ENCODE measurements at regions not wholly inside any gene's neighbourhood (a gene's known extent, or its start where the extent isn't known, plus 50 kb on each side); places are given as distances from the start of the nearest gene placed in this dataset.
"Not testable (repeated sequence)": the region's sequence is repeated elsewhere in the genome, so short reads cannot be mapped to it uniquely, and the experiment has no call there.

DNA sequence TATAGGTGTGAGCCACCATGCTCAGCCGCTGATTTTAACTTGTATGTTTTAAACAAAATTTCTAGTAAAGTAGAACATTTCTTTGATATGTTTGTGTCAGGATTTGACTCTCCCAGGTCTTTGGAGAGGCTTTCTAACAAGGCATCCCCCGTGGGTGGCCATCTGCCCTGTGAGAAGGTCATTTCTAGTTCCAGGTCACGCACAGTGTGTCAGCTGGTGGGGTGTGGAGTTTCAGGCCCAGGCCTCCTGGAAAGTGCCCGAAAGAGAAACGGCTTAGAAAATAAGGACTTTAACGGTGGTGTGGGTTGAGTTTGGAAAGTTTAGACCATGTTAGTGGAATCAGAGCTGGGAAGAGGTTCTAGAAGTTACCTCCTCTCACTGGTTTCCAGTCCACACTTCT lies 61.0 kb downstream of the SPDYE17 start:
- not testable (repeated sequence) for DNase-seq

DNA sequence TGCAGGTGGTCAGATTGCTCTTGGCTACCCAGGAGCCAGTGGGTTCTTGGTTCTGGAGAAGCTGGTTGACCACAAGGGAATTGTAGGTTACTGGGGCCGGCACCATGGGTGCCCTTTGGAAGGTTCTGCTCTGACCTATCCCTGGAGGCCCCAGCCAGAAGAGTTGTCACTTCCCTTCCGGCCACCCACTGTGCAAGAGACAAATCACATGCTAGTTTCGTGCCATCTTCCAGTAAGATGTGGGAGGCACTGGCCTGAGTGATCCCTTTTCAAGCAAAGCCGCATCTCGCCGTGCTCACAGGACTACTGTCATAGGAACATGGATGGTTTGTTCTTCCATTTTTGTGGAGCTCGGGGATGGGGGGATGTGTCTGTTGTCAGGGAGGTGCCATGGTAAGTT lies 62.3 kb downstream of the SPDYE17 start:
- not testable (repeated sequence) for DNase-seq

DNA sequence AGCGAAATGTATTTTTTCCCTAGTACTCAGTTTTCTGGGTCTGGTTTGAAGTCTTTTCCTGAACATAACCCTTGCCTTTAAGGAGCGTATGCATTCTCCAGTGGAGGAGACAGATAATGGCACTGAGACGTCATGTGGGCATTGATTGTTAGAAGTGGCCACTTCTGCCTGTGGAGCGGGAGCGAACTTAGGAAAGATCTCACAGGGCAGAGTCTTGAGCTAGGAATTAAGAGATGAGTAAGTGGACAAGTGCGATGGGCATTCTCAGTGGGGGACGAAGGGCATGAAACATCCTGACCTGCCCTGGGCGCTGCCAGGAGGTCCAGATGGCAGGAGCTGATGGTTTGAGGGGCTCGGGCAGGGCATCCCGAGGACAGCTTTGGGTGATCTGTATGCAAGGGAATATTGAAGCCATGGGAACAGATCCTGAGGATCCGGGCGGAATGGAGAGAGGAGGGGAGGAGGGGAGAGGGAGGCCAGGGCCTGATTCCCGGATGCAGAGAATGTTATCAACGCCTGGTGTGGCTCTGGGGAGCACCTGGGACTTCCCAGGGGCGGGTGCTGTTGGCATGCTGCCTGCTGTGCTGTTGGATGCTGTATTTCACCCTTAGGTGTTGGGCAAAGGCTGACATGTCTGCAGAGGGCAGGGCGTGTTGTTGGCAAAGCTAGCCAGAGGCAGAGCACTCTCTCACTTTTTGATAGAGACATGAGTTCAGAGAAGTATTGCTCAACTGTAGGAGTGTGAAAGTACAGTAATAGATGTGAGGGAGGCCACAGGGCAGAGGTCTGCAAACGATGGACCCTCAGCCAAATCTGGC lies 66.2 kb downstream of the SPDYE17 start:
- not testable (repeated sequence) for DNase-seq

DNA sequence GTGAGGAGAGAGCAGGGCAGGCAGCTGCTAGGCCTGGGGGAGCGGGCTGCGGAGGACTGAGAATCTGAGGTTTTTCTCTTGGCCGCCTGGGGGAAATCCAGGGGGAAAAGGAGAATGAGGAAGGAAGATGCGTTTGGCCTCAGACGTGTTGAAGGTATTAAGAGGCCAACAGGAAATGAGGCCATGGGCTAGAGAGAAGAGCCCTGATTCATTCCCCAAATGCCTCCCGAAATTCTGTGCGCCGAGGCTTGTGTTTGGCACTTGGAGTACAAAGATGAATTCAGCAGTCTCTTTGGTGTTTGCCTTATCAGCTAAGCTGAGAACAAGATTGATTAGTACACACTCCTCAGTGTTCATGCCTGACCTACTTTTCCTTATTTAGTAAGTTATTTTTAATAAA lies 68.1 kb downstream of the SPDYE17 start:
- DNase-seq = not testable (repeated sequence)

DNA sequence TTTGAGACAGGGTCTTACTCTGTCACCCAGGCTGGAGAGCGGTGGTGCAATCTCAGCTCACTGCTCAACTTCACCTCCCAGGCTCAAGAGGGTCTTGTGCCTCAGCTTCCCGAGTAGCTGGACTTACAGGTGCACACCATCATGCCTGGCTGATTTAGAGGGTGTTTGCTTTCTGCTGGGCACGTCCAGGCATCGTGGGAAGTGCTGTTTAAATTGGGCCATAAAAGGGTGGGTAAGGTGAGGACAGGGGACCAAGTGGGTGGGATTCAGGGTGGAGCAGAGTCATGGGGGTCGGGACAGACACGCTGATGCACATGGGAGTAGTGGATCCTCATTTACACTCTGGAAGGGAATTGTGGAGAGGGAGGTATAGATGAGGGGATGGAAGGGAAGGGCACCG lies 69.1 kb downstream of the SPDYE17 start:
- not testable (repeated sequence) for DNase-seq

GRCh38 chr7:76960400-76960986 lies 71.7 kb downstream of the SPDYE17 start:
- DNase-seq = not testable (repeated sequence)

DNA sequence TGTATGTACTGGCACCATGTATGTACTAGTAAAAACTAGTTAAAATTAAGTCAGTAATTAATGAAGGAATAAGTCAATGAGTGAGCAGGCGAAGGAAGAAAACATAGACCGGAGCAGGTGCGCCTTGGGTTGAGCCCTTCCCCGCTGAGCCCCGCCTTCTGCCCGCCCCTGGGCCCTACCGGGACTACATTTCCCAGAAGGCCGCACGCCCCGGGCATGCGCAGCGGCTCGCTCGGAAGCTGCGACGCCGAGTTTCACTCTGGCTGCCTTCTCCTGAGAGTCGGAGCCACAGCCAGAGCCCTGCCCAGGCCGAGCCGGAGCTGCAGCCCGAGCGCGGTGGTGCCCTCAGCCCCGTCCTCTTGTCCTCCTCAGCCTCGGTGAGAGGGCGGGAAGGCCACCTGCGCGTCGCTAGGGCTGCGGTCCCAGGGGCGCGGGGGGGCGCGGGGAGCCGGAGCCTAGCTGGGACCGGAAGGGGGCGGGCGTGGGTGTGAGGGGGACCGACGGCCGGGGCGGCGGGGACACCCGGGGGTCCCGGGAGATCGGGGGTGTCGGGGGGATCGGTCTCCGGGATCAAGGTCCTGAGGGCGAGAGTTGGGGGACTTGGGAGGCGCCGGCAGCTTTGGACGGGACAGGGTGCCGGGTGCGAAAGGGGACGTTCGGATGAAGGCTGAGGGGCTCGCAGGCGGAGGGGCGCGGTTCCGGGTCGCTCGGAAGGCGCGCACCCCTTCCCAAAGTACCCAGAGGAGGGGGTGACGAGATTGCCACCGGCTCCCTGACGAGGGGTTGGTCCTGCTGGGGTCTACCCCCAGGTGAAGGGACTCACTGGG lies 72.4 kb downstream of the SPDYE17 start:
- DNase-seq = not testable (repeated sequence)

DNA sequence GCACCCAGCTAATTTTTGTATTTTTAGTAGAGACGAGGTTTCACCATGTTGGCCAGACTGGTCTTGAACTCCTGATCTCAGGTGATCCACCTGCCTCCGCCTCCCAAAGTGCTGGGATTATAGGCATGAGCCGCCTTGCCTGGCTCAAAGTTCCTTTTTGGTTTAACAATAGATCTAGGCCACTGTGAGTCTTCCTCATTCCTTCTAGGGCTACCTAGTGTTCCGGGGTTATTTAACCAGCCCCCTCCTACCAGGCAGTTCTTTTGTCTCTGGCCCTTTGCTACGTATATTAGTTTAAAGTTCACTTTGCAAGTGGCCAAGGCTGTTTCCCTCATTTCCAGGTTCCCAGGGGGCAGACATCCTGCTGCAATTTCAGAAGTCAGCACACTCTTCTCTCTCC lies 75.6 kb downstream of the SPDYE17 start:
- not testable (repeated sequence) for DNase-seq

GRCh38 chr7:76955124-76955523 lies 77.0 kb downstream of the SPDYE17 start:
- DNase-seq = not testable (repeated sequence)

DNA sequence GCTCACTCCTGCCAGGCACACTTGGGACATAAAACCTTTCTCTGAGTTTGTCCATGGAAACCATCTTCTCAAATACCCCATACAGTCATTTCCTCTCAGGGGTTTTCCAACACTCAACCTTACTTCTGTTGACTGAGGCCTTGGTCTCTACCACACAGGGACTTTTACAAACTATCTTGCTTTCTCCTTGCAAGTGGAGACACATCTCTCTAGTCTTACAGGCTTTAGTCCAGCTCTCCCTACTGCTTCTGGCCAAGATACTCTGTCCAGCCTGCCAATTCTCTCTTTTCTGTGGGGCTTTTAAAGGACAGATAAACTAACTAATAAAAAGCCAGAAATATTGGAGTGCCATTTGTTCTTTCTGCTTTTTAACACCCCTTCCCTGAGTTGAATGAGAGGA lies 87.6 kb downstream of the SPDYE17 start:
- DNase-seq = not testable (repeated sequence)

GRCh38 chr7:76941809-76942765 lies 90.1 kb downstream of the SPDYE17 start:
- DNase-seq = not testable (repeated sequence)

GRCh38 chr7:76937781-76938180 lies 94.4 kb downstream of the SPDYE17 start:
- not testable (repeated sequence) for DNase-seq

DNA sequence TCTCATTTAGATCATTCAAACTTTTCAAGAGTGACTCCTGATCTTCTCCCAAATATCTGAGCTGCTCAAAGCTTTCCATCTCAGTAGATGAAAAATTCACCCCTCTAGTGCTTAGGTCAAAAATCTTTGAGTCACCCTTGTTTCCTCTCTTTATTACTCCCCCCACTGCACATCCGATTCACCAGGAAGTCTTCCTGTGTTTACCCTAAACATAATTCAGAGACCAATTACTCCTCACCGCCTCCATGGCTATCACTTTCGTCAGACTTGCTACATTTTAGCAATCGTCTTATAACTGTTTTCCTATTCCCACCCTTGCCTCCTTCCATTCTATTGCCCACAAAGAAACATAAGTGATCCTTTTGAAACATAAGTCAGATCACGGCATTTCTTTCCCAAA lies 94.8 kb downstream of the SPDYE17 start:
- DNase-seq = not testable (repeated sequence)

DNA sequence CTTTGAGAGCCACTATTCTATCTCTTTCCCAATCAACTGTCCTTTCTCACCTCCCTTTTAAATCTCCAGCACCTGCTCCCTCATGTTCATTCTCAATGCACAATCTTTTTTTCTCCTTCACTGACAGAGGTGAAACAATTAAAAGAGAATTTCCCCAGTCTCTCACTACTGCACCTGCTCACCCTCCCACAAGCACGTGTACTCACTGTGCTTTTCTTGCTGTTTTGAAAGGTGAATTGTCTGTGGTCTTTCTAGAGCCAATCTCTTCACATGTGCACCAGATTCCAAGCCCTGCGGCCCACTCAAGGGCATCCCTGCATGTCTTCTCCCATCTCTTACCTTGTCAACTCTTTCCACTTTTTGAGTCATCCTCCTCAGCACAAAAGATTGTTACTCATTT lies 95.8 kb downstream of the SPDYE17 start:
- not testable (repeated sequence) for DNase-seq

- not testable (repeated sequence) for DNase-seq
Observed at GRCh38 chr7:76934711-76935110, 97.5 kb downstream of the SPDYE17 start.

- DNase-seq = not testable (repeated sequence)
Observed at GRCh38 chr7:76932957-76933356, 99.2 kb downstream of the SPDYE17 start.

- not testable (repeated sequence) for DNase-seq
Observed at GRCh38 chr7:76931441-76931840, 100.7 kb downstream of the SPDYE17 start.

GRCh38 chr7:76930416-76930815 lies 101.7 kb downstream of the SPDYE17 start:
- DNase-seq = not testable (repeated sequence)

- DNase-seq = not testable (repeated sequence)
Observed at GRCh38 chr7:76928751-76929150, 103.4 kb downstream of the SPDYE17 start.

DNA sequence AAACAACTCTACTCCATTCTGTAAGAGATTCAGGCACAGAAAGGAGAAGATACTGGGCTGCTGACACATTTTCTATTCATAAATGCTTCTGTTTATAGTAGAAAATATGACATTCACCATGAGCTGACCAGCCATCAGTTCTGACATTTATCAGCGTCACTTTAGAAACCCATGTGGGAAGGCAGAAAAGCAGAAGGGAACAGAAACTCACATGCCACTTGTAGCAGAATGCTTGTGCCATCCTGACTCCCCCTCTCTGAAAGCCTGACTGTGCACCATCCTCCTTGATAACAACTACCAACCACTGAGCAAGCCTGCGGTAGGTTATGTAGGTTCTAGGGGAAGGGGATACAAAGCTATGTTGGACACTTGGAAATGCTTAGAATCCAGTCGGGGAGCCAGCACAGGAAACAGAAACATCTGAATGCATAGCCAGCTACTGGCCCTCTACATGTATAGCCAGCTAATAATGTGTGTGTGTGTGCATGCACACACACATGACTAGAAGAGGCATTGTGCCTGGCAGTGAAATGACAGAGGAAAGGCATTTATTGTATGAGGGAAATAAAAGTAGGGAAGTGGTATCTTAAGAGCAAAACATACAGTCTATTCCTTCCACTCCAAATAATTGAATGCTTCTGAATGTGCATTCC lies 104.3 kb downstream of the SPDYE17 start:
- DNase-seq = not testable (repeated sequence)

GRCh38 chr7:76926416-76926815 lies 105.7 kb downstream of the SPDYE17 start:
- not testable (repeated sequence) for DNase-seq

- DNase-seq = not testable (repeated sequence)
Observed at GRCh38 chr7:76924756-76925155, 107.4 kb downstream of the SPDYE17 start.

All from SHP77 (cell line).